C4-2B (cell line): ENCODE measurements at regions not wholly inside any gene's neighbourhood (a gene's known extent, or its start where the extent isn't known, plus 50 kb on each side); places are given as distances from the start of the nearest gene placed in this dataset.

ENCODE experiments used
- H3K27ac ChIP-seq: fragments of 450-650 bp; 2 replicates; pipeline ENCODE4 v1.5.1; 2017
- CTCF ChIP-seq: fragments of 450-650 bp; conservative IDR thresholded peaks from 2 replicates; pipeline ENCODE4 v1.5.1; 2017; ENCODE audit warnings: mild to moderate bottlenecking
- ZFX ChIP-seq: fragments of 450-650 bp; IDR thresholded peaks from 2 replicates; pipeline ENCODE4 v1.6.1; 2017

- TF ChIP-seq ZFX (no peak), CTCF (no peak)
- no peak overlapping the region for H3K27ac ChIP-seq
Measured at GRCh38 chr2:146209842-146210275, 1635.0 kb upstream of the ACVR2A start.

GRCh38 chr2:146207901-146208300, 1636.9 kb upstream of the ACVR2A start:
- no peak overlapping the region for H3K27ac ChIP-seq
- no peak for TF ChIP-seq ZFX
- no peak for TF ChIP-seq CTCF

- TF ChIP-seq ZFX = no peak
- no peak overlapping the region for H3K27ac ChIP-seq
Measured at GRCh38 chr2:146207417-146207816, 1637.4 kb upstream of the ACVR2A start.

GRCh38 chr2:146203064-146203624, 1641.7 kb upstream of the ACVR2A start:
- no peak for TF ChIP-seq CTCF
- no peak for TF ChIP-seq ZFX
- no peak overlapping the region for H3K27ac ChIP-seq

- H3K27ac ChIP-seq = no peak overlapping the region
- TF ChIP-seq CTCF (no peak), ZFX (no peak)
Measured at GRCh38 chr2:146193619-146194018, 1651.2 kb upstream of the ACVR2A start.

- H3K27ac ChIP-seq = no peak overlapping the region
- TF ChIP-seq ZFX (no peak), CTCF (no peak)
Measured at GRCh38 chr2:146189541-146189940, 1655.3 kb upstream of the ACVR2A start.

- TF ChIP-seq CTCF (no peak), ZFX (no peak)
- H3K27ac ChIP-seq = no peak overlapping the region
Measured at GRCh38 chr2:146173934-146174333, 1654.0 kb upstream of the ZEB2 start.

- no peak for TF ChIP-seq ZFX
- no peak for TF ChIP-seq CTCF
- no peak overlapping the region for H3K27ac ChIP-seq
Measured at GRCh38 chr2:146161256-146161882, 1641.5 kb upstream of the ZEB2 start.
